Lower leg skin (tissue), 3 donors: ENCODE measurements at regions not wholly inside any gene's neighbourhood (a gene's known extent, or its start where the extent isn't known, plus 50 kb on each side); places are given as distances from the start of the nearest gene placed in this dataset.
"Not testable (repeated sequence)": the region's sequence is repeated elsewhere in the genome, so short reads cannot be mapped to it uniquely, and the experiment has no call there.

ENCODE experiments used
- POLR2A ChIP-seq, 2 donors: fragments of 450-650 bp; IDR thresholded peaks; one replicate each; pipeline ENCODE4 v1.6.1; 2016 to 2017; ENCODE audit warnings: antibody characterized with exemption in 2 of 2, mild to moderate bottlenecking in 1 of 2, moderate library complexity in 1 of 2
- TF ChIP-seq, protein P1 (sequence below), 3 donors: fragments of 450-650 bp; IDR thresholded peaks; one replicate each; pipeline ENCODE4 v1.5.1; 2016; ENCODE audit warnings: antibody characterized with exemption in 3 of 3, mild to moderate bottlenecking in 3 of 3, moderate library complexity in 2 of 3

DNA sequence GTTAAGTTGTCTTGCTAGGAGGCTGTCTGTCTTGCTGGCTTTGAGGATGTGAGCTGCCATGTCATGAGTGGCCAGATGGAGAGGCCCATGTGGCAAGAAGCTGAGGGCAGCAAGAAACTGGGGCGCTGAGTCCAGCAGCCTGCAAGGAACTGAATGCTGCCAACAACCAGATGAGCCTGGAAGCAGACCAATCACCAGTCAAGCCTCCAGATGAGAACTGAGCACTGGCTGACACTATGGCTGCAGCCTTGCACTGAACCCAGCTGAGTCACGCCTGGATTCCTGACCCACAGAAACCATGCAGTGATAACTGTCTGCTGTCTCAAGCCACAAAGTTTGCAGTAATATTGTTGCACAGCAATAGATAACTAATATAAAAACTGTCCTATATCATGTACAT, 104.4 kb downstream of the UNC93B1 start:
- TF ChIP-seq, protein P1, sequence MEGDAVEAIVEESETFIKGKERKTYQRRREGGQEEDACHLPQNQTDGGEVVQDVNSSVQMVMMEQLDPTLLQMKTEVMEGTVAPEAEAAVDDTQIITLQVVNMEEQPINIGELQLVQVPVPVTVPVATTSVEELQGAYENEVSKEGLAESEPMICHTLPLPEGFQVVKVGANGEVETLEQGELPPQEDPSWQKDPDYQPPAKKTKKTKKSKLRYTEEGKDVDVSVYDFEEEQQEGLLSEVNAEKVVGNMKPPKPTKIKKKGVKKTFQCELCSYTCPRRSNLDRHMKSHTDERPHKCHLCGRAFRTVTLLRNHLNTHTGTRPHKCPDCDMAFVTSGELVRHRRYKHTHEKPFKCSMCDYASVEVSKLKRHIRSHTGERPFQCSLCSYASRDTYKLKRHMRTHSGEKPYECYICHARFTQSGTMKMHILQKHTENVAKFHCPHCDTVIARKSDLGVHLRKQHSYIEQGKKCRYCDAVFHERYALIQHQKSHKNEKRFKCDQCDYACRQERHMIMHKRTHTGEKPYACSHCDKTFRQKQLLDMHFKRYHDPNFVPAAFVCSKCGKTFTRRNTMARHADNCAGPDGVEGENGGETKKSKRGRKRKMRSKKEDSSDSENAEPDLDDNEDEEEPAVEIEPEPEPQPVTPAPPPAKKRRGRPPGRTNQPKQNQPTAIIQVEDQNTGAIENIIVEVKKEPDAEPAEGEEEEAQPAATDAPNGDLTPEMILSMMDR (IDR thresholded peaks at IDR 0.05): not testable (repeated sequence)
- TF ChIP-seq POLR2A (IDR thresholded peaks at IDR 0.05): not testable (repeated sequence)
